Posterior cingulate gyrus (tissue), 11 donors: ENCODE measurements at regions not wholly inside any gene's neighbourhood (a gene's known extent, or its start where the extent isn't known, plus 50 kb on each side); places are given as distances from the start of the nearest gene placed in this dataset.
A peak's percentile ranks its signal among the peaks of the same experiment; 100 is the strongest.
"Not testable (repeated sequence)": the region's sequence is repeated elsewhere in the genome, so short reads cannot be mapped to it uniquely, and the experiment has no call there.

Experiments
- DNase-seq, 10 donors: peaks; one replicate each; pipeline versions ENCODE4 v3.0.0 to v3.0.0-alpha.2; 2020 to 2021; ENCODE audit warnings: mixed read lengths in 3 of 10
- intact Hi-C: fragments of 100-400 bp; cut with DNase I; formaldehyde crosslinking; loops from one replicate; pipeline ENCODE4 v1.15.1; 2023

GRCh38 chr13:19362946-19363510, 181.4 kb upstream of the TUBA3C start:
- intact Hi-C loops, result no loop called here
- no peak for DNase-seq

- DNase-seq, intact Hi-C loops: not testable (repeated sequence)
Measured at GRCh38 chr13:19359697-19360096, 178.1 kb upstream of the TUBA3C start.

GRCh38 chr13:19345916-19346422, 164.3 kb upstream of the TUBA3C start:
- DNase-seq, result no peak
- intact Hi-C loops, result no loop called here

DNA sequence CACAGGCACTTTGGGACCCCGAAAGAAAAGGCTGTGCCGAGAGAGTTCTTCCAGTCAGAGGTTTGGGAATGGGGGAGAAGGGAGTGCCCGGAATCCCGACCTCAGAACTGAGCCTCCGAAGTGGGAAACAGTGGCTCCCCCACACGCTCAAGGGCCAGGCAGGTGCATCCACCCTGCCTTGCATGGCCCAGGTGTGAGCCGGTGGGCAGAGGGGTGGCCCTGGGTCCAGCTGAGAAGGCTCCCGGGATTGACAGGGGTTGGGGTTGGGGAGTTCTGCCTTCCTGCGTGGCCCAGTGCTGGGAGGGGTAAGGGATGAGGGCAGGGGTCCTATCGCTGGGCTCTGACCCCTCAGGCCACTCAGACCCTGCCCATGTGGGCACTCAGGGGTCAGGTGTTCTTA, 163.5 kb upstream of the TUBA3C start:
- intact Hi-C loops, result no loop called here
- DNase-seq, result peak in 2 of 10 donors; percentile 80 to 81

DNA sequence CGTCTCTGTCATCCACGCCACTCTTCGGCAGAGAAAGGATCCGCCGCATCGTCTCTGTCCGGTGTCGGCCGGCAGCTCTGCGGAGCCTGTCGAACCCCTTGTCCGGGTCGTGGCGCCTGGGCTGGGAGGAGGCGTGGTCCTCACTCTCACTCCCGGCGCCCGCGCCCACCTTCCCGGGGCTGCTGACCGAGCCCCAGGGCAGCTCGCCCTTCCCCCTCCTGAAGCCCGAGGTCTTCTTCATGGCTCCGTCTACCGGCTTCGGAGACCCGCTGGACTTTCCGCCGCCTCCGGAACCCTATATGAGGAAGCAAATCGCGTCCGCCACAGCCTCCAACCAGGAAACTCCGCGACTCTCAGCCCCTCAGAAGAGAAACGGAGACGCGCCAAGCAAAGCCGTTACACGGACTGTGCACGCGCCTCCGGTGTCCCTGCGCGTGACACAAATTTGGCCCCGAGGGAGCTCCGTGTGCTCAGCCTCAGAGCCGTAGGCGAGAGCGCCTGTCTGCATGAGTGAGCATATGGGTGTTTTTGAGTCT, 163.0 kb upstream of the TUBA3C start:
- peak in 2 of 10 donors; percentile 64 to 81 for DNase-seq
- intact Hi-C loops, result not testable (repeated sequence)

DNA sequence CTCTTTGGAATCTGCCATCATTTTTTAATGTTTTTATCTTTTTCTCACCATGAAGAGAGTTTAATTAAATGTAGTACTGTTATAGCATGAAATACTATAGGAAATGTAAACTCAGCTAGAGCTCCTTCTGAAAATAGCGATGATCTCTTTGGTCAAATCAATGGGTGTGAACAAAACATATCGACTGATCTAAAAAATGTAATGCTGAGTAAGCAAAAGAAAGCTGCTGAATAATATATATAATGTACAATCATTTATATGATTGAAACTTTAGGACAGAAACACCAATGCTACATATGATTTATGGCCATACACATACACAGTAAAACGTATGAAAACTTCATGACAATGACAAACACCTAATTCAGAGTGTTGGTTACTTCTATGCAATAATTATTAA, 150.8 kb upstream of the TUBA3C start:
- intact Hi-C loops, result no loop called here
- DNase-seq, result no peak

DNA sequence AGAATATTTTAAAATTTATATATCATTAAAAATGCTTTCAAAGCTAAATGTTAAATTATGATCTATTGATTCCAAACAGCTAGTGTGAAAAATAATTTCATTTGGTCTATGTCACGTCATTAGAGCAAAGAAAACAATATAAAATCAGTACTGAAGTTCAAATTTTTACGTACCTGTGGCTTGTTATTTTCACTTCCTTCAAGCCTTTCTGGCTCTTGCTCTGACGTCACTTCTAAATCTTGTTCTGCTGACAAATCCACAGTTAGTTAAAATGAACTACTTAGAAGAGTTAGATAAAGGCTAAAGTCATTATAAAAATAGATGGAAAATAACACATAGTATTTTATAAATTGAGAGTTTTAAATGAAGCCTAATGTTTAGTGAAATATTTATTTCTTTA, 147.7 kb upstream of the TUBA3C start:
- intact Hi-C loops, result no loop called here
- DNase-seq, result no peak

GRCh38 chr13:19324325-19324724, 142.7 kb upstream of the TUBA3C start:
- intact Hi-C loops, result no loop called here
- DNase-seq, result no peak

GRCh38 chr13:19321222-19321621, 139.6 kb upstream of the TUBA3C start:
- intact Hi-C loops, result no loop called here
- no peak for DNase-seq

DNA sequence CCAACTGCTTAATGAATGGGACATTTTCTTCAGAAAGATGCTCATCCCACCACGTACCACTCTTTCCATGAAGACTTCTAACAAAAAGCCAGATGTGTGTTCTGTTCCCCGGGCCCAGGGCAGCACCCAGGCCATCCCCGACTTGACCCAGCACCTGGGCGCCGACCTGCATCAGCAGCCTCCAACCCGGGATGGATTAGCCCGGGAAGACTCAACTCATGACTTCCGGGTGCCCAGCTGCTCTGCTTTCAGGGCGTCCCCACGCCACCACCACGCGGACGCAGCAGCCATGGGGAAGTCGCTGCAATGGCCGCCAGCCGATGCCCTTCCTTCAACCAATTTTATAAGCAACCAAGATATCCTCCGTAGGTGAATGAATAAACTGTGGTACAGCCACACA, 123.8 kb upstream of the TUBA3C start:
- intact Hi-C loops, result no loop called here

DNA sequence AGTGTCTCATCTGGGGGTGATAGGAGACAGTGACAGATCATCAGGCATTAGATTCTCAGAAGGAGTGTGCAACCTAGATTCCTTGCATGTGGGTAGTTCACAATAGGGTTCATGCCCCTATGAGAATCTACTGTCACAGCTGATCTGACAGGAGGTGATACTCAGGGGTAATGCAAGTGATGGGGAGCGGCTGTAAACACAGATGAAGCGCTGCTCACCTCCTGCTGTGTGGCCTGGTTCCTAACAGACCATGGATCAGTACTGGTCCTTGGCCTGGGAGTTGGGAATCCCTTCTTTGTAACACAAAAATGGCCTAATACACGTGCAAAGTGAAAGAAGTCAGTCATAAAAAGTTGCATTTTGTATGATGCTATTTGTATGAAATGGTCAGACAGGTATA, 107.6 kb upstream of the TUBA3C start:
- DNase-seq, result no peak
- intact Hi-C loops, result no loop called here

More for the DNA sequence above, 123.8 kb upstream of the TUBA3C start:
- peak in 2 of 10 donors; percentile 52 to 70 for DNase-seq

- DNase-seq, result no peak
- intact Hi-C loops, result no loop called here
Measured at GRCh38 chr13:19283836-19284235, 102.2 kb upstream of the TUBA3C start.

DNA sequence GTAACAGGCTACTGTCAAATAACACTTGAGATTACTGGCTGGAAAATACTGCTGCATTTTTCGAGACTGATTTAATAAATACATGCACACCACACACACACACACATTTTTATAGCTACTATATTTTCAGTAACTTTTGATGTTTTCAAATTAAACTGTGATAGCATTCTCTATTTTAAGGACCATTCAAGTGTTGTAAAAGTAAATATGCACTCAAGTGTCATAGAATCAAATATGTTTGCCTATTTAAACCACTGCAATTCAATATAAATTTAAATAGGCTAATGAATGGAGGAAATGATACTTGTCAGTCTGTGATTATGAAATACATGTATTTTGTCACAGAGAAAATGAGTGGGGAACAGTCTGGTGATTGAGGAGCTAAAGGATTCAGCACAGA, 86.7 kb upstream of the TUBA3C start:
- no peak for DNase-seq
- intact Hi-C loops, result no loop called here

GRCh38 chr13:19267746-19268145, 86.1 kb upstream of the TUBA3C start:
- intact Hi-C loops, result no loop called here
- no peak for DNase-seq

GRCh38 chr13:19266979-19267378, 85.4 kb upstream of the TUBA3C start:
- intact Hi-C loops, result no loop called here
- no peak for DNase-seq

DNA sequence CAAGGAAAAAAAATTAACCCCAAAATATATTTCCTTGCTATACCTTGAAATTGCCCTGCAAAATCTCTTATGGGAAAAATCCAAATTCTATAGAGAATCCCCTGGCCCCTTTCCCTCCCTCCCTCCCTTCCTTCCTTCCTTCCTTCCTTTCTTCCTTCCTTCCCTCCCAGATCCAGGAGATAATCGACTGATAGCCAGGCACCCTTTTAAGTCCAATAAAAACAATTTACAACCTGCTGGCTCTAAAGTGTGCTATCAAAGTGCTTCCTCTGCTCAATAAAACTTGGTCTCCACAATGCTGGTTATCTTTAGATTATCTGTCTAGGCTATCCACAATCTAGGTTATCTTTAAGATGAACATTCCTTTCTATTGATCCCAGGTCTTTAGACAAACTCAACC, 83.1 kb upstream of the TUBA3C start:
- intact Hi-C loops, result no loop called here
- no peak for DNase-seq

- no peak for DNase-seq
- intact Hi-C loops, result no loop called here
Measured at GRCh38 chr13:19252381-19252780, 70.8 kb upstream of the TUBA3C start.

DNA sequence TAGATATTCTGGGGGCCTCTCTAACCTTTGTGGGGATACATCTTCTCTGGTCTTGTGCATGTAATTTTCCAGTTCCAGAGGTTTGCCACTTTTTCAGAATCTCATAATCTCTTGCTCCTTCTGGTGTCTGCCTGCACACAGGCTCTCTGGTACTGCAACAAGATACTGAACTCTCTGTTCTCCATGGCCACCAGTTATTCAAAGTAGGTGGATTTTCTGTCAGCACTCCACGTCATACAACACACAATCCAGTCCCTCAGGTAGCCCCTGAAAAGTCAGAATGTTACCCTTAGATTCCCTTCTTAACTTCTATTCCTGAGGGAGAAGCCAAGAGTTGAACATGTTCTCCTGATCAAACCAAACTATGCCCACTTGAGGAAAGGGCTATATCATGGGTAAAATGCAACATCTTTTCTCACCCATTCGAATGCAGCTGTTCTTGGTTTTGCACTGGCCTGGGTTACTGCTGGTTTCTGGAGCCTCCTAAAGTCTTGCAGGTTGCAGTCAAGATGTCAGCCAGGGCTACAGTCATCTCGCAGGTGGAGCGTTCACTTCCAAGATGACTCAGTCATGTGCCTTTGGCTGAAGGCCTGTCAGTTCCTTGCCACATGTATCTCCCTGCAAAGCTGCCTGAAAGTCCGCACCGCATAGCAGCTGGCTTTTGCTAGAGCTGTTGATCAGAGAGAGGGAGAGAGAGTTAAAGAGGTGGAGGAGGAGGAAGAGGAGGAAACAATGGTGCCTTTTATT, 57.7 kb upstream of the TUBA3C start:
- DNase-seq, result no peak
- intact Hi-C loops, result no loop called here
